ENCODE measurements at regions not wholly inside any gene's neighbourhood (a gene's known extent, or its start where the extent isn't known, plus 50 kb on each side); places are given as distances from the start of the nearest gene placed in this dataset.

- TF ChIP-seq CHD7 (IDR thresholded peaks at IDR 0.05; ENCODE audit: insufficient replicate concordance, low read length) (no peak), TAF7 (optimal IDR thresholded peaks at IDR 0.05; ENCODE audit: borderline replicate concordance, low read depth, low read length) (no peak), PHF8 (conservative IDR thresholded peaks at IDR 0.05; ENCODE audit: low read depth, low read length) (no peak), SIN3A (conservative IDR thresholded peaks at IDR 0.05 in 1 of 2, IDR thresholded peaks at IDR 0.05 in 1 of 2; ENCODE audit: low read depth in 1 of 2, low read length in 2 of 2) (no peak), SP1 (IDR thresholded peaks at IDR 0.05; ENCODE audit: low read depth, low read length) (no peak), HDAC6 (IDR thresholded peaks at IDR 0.05; ENCODE audit: low read depth, low read length) (no peak), ATF2 (IDR thresholded peaks at IDR 0.05; ENCODE audit: low read length) (no peak), CHD1 (IDR thresholded peaks at IDR 0.05; ENCODE audit: low read depth, low read length) (no peak), TCF12 (IDR thresholded peaks at IDR 0.05; ENCODE audit: low read depth, low read length) (no peak), SIX5 (IDR thresholded peaks at IDR 0.05; ENCODE audit: low read depth, low read length) (no peak), TAF1 (IDR thresholded peaks at IDR 0.05; ENCODE audit: low read depth, low read length) (no peak)
Observed at GRCh38 chr1:198472119-198472518, 68.4 kb downstream of the ATP6V1G3 start (continued).

Measured in H1 (cell line).